ENCODE measurements at regions not wholly inside any gene's neighbourhood (a gene's known extent, or its start where the extent isn't known, plus 50 kb on each side); places are given as distances from the start of the nearest gene placed in this dataset.

- Histone ChIP-seq H3K4me1 (no peaks in the 10 kb centered on the region), H3K27ac (no peak overlapping the region), H3K4me3 (no peak overlapping the region), H3K27me3 (no peaks in the 10 kb centered on the region), H3K9me3 (no peaks in the 10 kb centered on the region), H3K36me3 (no peaks in the 10 kb centered on the region)
- intact Hi-C loops (cut with DNase I; ENCODE audit: low total_unique reads) = no loop called here
- TF ChIP-seq POLR2AphosphoS5 (IDR thresholded peaks at IDR 0.05) (no peak), CTCF (IDR thresholded peaks at IDR 0.05) (no peak), POLR2A (IDR thresholded peaks at IDR 0.05) (no peak)
- no peak for DNase-seq (ENCODE audit: low spot score in 2 of 2)
These were observed 183.1 kb upstream of the DDX18 start for GRCh38 chr2:117631152-117631945.

- H3K36me3 ChIP-seq = no peaks in the 10 kb centered on the region
- no peak for DNase-seq (ENCODE audit: low spot score in 2 of 2)
- no peaks in the 10 kb centered on the region for H3K27me3 ChIP-seq
- no peak overlapping the region for H3K4me3 ChIP-seq
- H3K9me3 ChIP-seq = no peaks in the 10 kb centered on the region
- intact Hi-C loops (cut with DNase I; ENCODE audit: low total_unique reads) = no loop called here
- TF ChIP-seq CTCF (IDR thresholded peaks at IDR 0.05) (no peak), POLR2A (IDR thresholded peaks at IDR 0.05) (no peak), POLR2AphosphoS5 (IDR thresholded peaks at IDR 0.05) (no peak)
- no peak overlapping the region for H3K27ac ChIP-seq
- no peaks in the 10 kb centered on the region for H3K4me1 ChIP-seq
These were observed 179.0 kb upstream of the DDX18 start for GRCh38 chr2:117635481-117635880.

GRCh38 chr2:117639401-117639800, 175.1 kb upstream of the DDX18 start:
- Histone ChIP-seq H3K27ac (no peak overlapping the region), H3K27me3 (no peaks in the 10 kb centered on the region), H3K4me1 (no peaks in the 10 kb centered on the region), H3K4me3 (no peak overlapping the region), H3K36me3 (no peaks in the 10 kb centered on the region), H3K9me3 (no peaks in the 10 kb centered on the region)
- DNase-seq (ENCODE audit: low spot score in 2 of 2) = no peak
- intact Hi-C loops (cut with DNase I; ENCODE audit: low total_unique reads) = no loop called here
- no peak for TF ChIP-seq POLR2A (IDR thresholded peaks at IDR 0.05)

- intact Hi-C loops (cut with DNase I; ENCODE audit: low total_unique reads) = no loop called here
- Histone ChIP-seq H3K4me1 (no peaks in the 10 kb centered on the region), H3K36me3 (no peaks in the 10 kb centered on the region), H3K27me3 (no peaks in the 10 kb centered on the region), H3K27ac (no peak overlapping the region), H3K9me3 (no peaks in the 10 kb centered on the region), H3K4me3 (no peak overlapping the region)
- no peak for DNase-seq (ENCODE audit: low spot score in 2 of 2)
- TF ChIP-seq CTCF (IDR thresholded peaks at IDR 0.05) = no peak
- no peak for TF ChIP-seq POLR2A (IDR thresholded peaks at IDR 0.05)
- TF ChIP-seq POLR2AphosphoS5 (IDR thresholded peaks at IDR 0.05) = no peak
These were observed 170.1 kb upstream of the DDX18 start for GRCh38 chr2:117644403-117644802.

- no peak overlapping the region for H3K4me3 ChIP-seq
- H3K4me1 ChIP-seq = no peaks in the 10 kb centered on the region
- DNase-seq (ENCODE audit: low spot score in 2 of 2) = no peak
- TF ChIP-seq POLR2AphosphoS5 (IDR thresholded peaks at IDR 0.05) (no peak), CTCF (IDR thresholded peaks at IDR 0.05) (no peak), POLR2A (IDR thresholded peaks at IDR 0.05) (no peak)
- intact Hi-C loops (cut with DNase I; ENCODE audit: low total_unique reads) = no loop called here
- H3K27me3 ChIP-seq = no peaks in the 10 kb centered on the region
- no peak overlapping the region for H3K27ac ChIP-seq
- no peaks in the 10 kb centered on the region for H3K9me3 ChIP-seq
- H3K36me3 ChIP-seq = no peaks in the 10 kb centered on the region
These were observed 169.0 kb upstream of the DDX18 start for GRCh38 chr2:117645458-117645857.
